B cell (primary cell): ENCODE measurements at regions not wholly inside any gene's neighbourhood (a gene's known extent, or its start where the extent isn't known, plus 50 kb on each side); places are given as distances from the start of the nearest gene placed in this dataset.

Experiments
- ATAC-seq: fragments of 200-7000 bp; cut with Tn5 transposase; one replicate; pipeline ENCODE4 v1.10.0; 2021; ENCODE audit warnings: low read depth, mild to moderate bottlenecking, moderate number of reproducible peaks, moderate library complexity
- CTCF ChIA-PET: fragments of 350-600 bp; sonication (Branson Sonifier 250); formaldehyde crosslinking; loops from one replicate; lab custom pipeline; 2021; ENCODE audit warnings: antibody characterized with exemption, inconsistent platforms; lab: Charles Lee
- POLR2A ChIA-PET: fragments of 350-600 bp; sonication (Branson Sonifier 250); formaldehyde crosslinking; loops from one replicate; lab custom pipeline; 2021; ENCODE audit warnings: antibody characterized with exemption; lab: Charles Lee
- DNase-seq: peaks from one replicate; pipeline ENCODE4 v3.0.0; 2013
- H2AFZ ChIP-seq: 2 replicates; pipeline ENCODE4 v1.6.1; 2012; ENCODE audit warnings: mild to moderate bottlenecking, low read depth, low read length; ENCODE audit not compliant: insufficient read depth, poor library complexity, severe bottlenecking
- H3K27ac ChIP-seq, 2 donors: 1 replicate in 1 of 2; 2 replicates in 1 of 2; pipeline ENCODE4 v1.5.1; 2012 to 2013; ENCODE audit warnings: low read length in 2 of 2, mild to moderate bottlenecking in 2 of 2, moderate library complexity in 1 of 2
- H3K27me3 ChIP-seq, 4 experiments: fragments of 200-600 bp in 1 of 4; sonication (generic) in 1 of 4; replicated peaks in 1 of 4; 1 replicate in 2 of 4; 2 replicates in 2 of 4; pipeline versions ENCODE4 v1.6.1 to v1.7.0; 2013 to 2016; ENCODE audit warnings: low read length in 3 of 4, mild to moderate bottlenecking in 2 of 4, mixed read lengths in 1 of 4, moderate library complexity in 1 of 4; ENCODE audit not compliant: insufficient read depth in 4 of 4, control insufficient read depth in 3 of 4; ENCODE audit errors: control extremely low read depth in 1 of 4
- H3K36me3 ChIP-seq, 2 experiments: replicated peaks in 1 of 2; 1 replicate in 1 of 2; 2 replicates in 1 of 2; pipeline versions ENCODE4 v1.6.1 to v1.7.1; 2013; ENCODE audit warnings: low read length in 1 of 2; ENCODE audit not compliant: insufficient read depth in 2 of 2, control insufficient read depth in 1 of 2; ENCODE audit errors: control extremely low read depth in 1 of 2, extremely low read depth in 1 of 2
- H3K4me1 ChIP-seq, 2 donors: fragments of 200-600 bp in 1 of 2; sonication (generic) in 1 of 2; 1 replicate in 1 of 2; 2 replicates in 1 of 2; pipeline versions ENCODE4 v1.5.1 to v1.6.1; 2013 to 2017; ENCODE audit warnings: low read length in 2 of 2; ENCODE audit not compliant: control insufficient read depth in 2 of 2, insufficient read depth in 2 of 2
- H3K4me2 ChIP-seq: replicated peaks from 2 replicates; pipeline ENCODE3; 2012; ENCODE audit warnings: mild to moderate bottlenecking, low read depth, low read length; ENCODE audit not compliant: poor library complexity, severe bottlenecking
- H3K4me3 ChIP-seq, 5 experiments: fragments of 200-600 bp in 1 of 5; sonication (generic) in 1 of 5; 1 replicate in 3 of 5; 2 replicates in 2 of 5; pipeline versions ENCODE4 v1.5.1 to v1.7.0; 2011 to 2016; ENCODE audit warnings: low read length in 4 of 5, mild to moderate bottlenecking in 4 of 5, low read depth in 2 of 5, control low read depth in 1 of 5, moderate library complexity in 1 of 5; ENCODE audit not compliant: insufficient read depth in 1 of 5; ENCODE audit errors: control extremely low read depth in 1 of 5, extremely low read depth in 1 of 5
- H3K79me2 ChIP-seq: fragments of 200-600 bp; sonication (generic); one replicate; pipeline ENCODE4 v1.6.0; 2016; ENCODE audit warnings: low read length; ENCODE audit not compliant: control insufficient read depth, insufficient read depth
- H3K9ac ChIP-seq: fragments of 200-600 bp; sonication (generic); 2 replicates; pipeline ENCODE4 v1.6.1; 2017; ENCODE audit warnings: mild to moderate bottlenecking, low read length, moderate library complexity
- H3K9me3 ChIP-seq, 3 donors: one replicate each; pipeline versions ENCODE4 v1.6.1 to v1.7.1; 2013; ENCODE audit warnings: low read length in 2 of 3; ENCODE audit not compliant: control insufficient read depth in 2 of 3, insufficient read depth in 1 of 3; ENCODE audit errors: control extremely low read depth in 1 of 3
- H4K20me1 ChIP-seq: 2 replicates; pipeline ENCODE4 v1.6.0; 2012; ENCODE audit warnings: mild to moderate bottlenecking, low read length; ENCODE audit not compliant: insufficient read depth, control insufficient read depth, poor library complexity, severe bottlenecking
- H3K27ac Mint-ChIP-seq: one replicate; pipeline ENCODE4 v1.8.0; 2021; ENCODE audit warnings: mixed read lengths
- H3K27me3 Mint-ChIP-seq: one replicate; pipeline ENCODE4 v1.8.0; 2021; ENCODE audit warnings: mixed read lengths
- H3K4me1 Mint-ChIP-seq: one replicate; pipeline ENCODE4 v1.8.0; 2021; ENCODE audit warnings: mixed read lengths
- H3K4me3 Mint-ChIP-seq: one replicate; pipeline ENCODE4 v1.8.0; 2021; ENCODE audit warnings: mixed read lengths
- H3K9me3 Mint-ChIP-seq: one replicate; pipeline ENCODE4 v1.8.0; 2022; ENCODE audit warnings: mixed read lengths; ENCODE audit not compliant: insufficient read depth
- EZH2 ChIP-seq: IDR thresholded peaks from 2 replicates; pipeline ENCODE4 v1.6.1; 2012; ENCODE audit warnings: borderline replicate concordance, low read depth, mild to moderate bottlenecking, moderate library complexity, low read length; ENCODE audit not compliant: insufficient read depth, poor library complexity, severe bottlenecking
- WGBS: methylation state at CpG from one replicate; pipeline ENCODE4 v1.1.5; 2013; ENCODE audit warnings: missing lambda C conversion rate; ENCODE audit not compliant: insufficient coverage; 5-methylcytosine and 5-hydroxymethylcytosine counted together
- intact Hi-C: fragments of 100-400 bp; cut with micrococcal nuclease; formaldehyde crosslinking; loops from one replicate; pipeline ENCODE4 v1.10.0; 2022
- TF ChIP-seq, protein P1 (sequence below): fragments of 200-600 bp; IDR thresholded peaks from one replicate; pipeline ENCODE4 v1.8.0; 2022; ENCODE audit warnings: antibody characterized with exemption, mild to moderate bottlenecking

- H3K4me2 ChIP-seq, result no peak overlapping the region
- ChIA-PET CTCF (no interaction called here), POLR2A (no interaction called here)
- TF ChIP-seq, protein P1, sequence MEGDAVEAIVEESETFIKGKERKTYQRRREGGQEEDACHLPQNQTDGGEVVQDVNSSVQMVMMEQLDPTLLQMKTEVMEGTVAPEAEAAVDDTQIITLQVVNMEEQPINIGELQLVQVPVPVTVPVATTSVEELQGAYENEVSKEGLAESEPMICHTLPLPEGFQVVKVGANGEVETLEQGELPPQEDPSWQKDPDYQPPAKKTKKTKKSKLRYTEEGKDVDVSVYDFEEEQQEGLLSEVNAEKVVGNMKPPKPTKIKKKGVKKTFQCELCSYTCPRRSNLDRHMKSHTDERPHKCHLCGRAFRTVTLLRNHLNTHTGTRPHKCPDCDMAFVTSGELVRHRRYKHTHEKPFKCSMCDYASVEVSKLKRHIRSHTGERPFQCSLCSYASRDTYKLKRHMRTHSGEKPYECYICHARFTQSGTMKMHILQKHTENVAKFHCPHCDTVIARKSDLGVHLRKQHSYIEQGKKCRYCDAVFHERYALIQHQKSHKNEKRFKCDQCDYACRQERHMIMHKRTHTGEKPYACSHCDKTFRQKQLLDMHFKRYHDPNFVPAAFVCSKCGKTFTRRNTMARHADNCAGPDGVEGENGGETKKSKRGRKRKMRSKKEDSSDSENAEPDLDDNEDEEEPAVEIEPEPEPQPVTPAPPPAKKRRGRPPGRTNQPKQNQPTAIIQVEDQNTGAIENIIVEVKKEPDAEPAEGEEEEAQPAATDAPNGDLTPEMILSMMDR, result no peak
- TF ChIP-seq EZH2, result no peak
- Mint-ChIP-seq H3K4me1 (no peaks in the 10 kb centered on the region), H3K9me3 (no peaks in the 10 kb centered on the region), H3K27me3 (peaks cover 29% of the 10 kb centered on the region), H3K4me3 (no peak overlapping the region), H3K27ac (no peak overlapping the region)
- H2AFZ ChIP-seq, result no peak overlapping the region
- DNase-seq (no peak), ATAC-seq (no peak)
- no peak overlapping the region for H3K4me3 ChIP-seq
- no peaks in the 10 kb centered on the region for H3K79me2 ChIP-seq
- no CpG with 5 or more reads among the region's 1 CpG for WGBS
- H3K27me3 ChIP-seq, result peaks cover 0 to 4% (median 0%) of the 10 kb centered on the region in 4 experiments
- no peaks in the 10 kb centered on the region for H3K9me3 ChIP-seq
- no peak overlapping the region for H3K9ac ChIP-seq
- no peaks in the 10 kb centered on the region for H4K20me1 ChIP-seq
- no peak overlapping the region for H3K27ac ChIP-seq
- no peaks in the 10 kb centered on the region for H3K36me3 ChIP-seq
- H3K4me1 ChIP-seq, result no peaks in the 10 kb centered on the region
- intact Hi-C loops, result no loop called here
Measured at GRCh38 chr2:176585291-176585690, 316.0 kb downstream of the MTX2 start.

- Histone ChIP-seq H3K9ac (no peak overlapping the region), H3K4me1 (no peaks in the 10 kb centered on the region), H3K27ac (no peak overlapping the region), H3K36me3 (no peaks in the 10 kb centered on the region), H2AFZ (no peak overlapping the region), H3K4me2 (no peak overlapping the region), H3K27me3 (no peaks in the 10 kb centered on the region), H3K4me3 (no peak overlapping the region), H4K20me1 (no peaks in the 10 kb centered on the region), H3K79me2 (no peaks in the 10 kb centered on the region), H3K9me3 (no peaks in the 10 kb centered on the region)
- no peak overlapping the region for H3K4me3 Mint-ChIP-seq
- ChIA-PET POLR2A (no interaction called here), CTCF (no interaction called here)
- WGBS, result no CpG with 5 or more reads among the region's 2 CpGs
- ATAC-seq (no peak), DNase-seq (no peak)
- no peaks in the 10 kb centered on the region for H3K4me1 Mint-ChIP-seq
- H3K9me3 Mint-ChIP-seq, result no peaks in the 10 kb centered on the region
- no peak for TF ChIP-seq EZH2
- TF ChIP-seq, protein P1, result no peak
- intact Hi-C loops, result no loop called here
- peaks cover 26% of the 10 kb centered on the region for H3K27me3 Mint-ChIP-seq
- H3K27ac Mint-ChIP-seq, result no peak overlapping the region
Measured at GRCh38 chr2:176585791-176586190, 316.5 kb downstream of the MTX2 start.
